RPMI8226 (cell line): ENCODE measurements at regions not wholly inside any gene's neighbourhood (a gene's known extent, or its start where the extent isn't known, plus 50 kb on each side); places are given as distances from the start of the nearest gene placed in this dataset.

ENCODE experiments used
- DNase-seq: peaks from one replicate; pipeline ENCODE4 v3.0.0-alpha.2; 2015

- DNase-seq = no peak
Measured at GRCh38 chr4:41318839-41319530, 62.3 kb downstream of the UCHL1 start.

- no peak for DNase-seq
Measured at GRCh38 chr4:41319553-41319952, 62.8 kb downstream of the UCHL1 start.

GRCh38 chr4:41320278-41320677, 63.5 kb downstream of the UCHL1 start:
- no peak for DNase-seq

GRCh38 chr4:41320786-41321185, 64.1 kb downstream of the UCHL1 start:
- no peak for DNase-seq

- DNase-seq = no peak
Measured at GRCh38 chr4:41321216-41321945, 64.7 kb downstream of the UCHL1 start.

GRCh38 chr4:41322617-41323016, 65.9 kb downstream of the UCHL1 start:
- no peak for DNase-seq

- no peak for DNase-seq
Measured at GRCh38 chr4:41323179-41323578, 66.5 kb downstream of the UCHL1 start.

- no peak for DNase-seq
Measured at GRCh38 chr4:41323706-41324105, 67.0 kb downstream of the UCHL1 start.

- no peak for DNase-seq
Measured at GRCh38 chr4:41324861-41325260, 68.1 kb downstream of the UCHL1 start.

GRCh38 chr4:41325901-41326300, 69.2 kb downstream of the UCHL1 start:
- DNase-seq = no peak

GRCh38 chr4:41326776-41327175, 70.0 kb downstream of the UCHL1 start:
- no peak for DNase-seq

- DNase-seq = no peak
Measured at GRCh38 chr4:41327770-41328169, 71.0 kb downstream of the UCHL1 start.

GRCh38 chr4:41329361-41329760, 72.6 kb downstream of the UCHL1 start:
- no peak for DNase-seq

- DNase-seq = no peak
Measured at GRCh38 chr4:41331224-41331623, 74.5 kb downstream of the UCHL1 start.

- DNase-seq = no peak
Measured at GRCh38 chr4:41332510-41333054, 75.9 kb downstream of the UCHL1 start.

GRCh38 chr4:41334182-41334581, 77.5 kb downstream of the UCHL1 start:
- DNase-seq = no peak

GRCh38 chr4:41339812-41340809, 83.4 kb downstream of the UCHL1 start:
- DNase-seq = no peak

GRCh38 chr4:41346306-41347061, 89.8 kb downstream of the UCHL1 start:
- no peak for DNase-seq

- DNase-seq = no peak
Measured at GRCh38 chr4:41349021-41349420, 92.3 kb downstream of the UCHL1 start.

- no peak for DNase-seq
Measured at GRCh38 chr4:41358647-41359421, 102.1 kb downstream of the UCHL1 start.

GRCh38 chr4:41359422-41359775, 102.7 kb downstream of the UCHL1 start:
- DNase-seq = no peak

- DNase-seq = no peak
Measured at GRCh38 chr4:41359836-41360213, 103.1 kb downstream of the UCHL1 start.
